Testis (tissue), 2 donors: ENCODE measurements at regions not wholly inside any gene's neighbourhood (a gene's known extent, or its start where the extent isn't known, plus 50 kb on each side); places are given as distances from the start of the nearest gene placed in this dataset.

Source experiments
- CTCF ChIP-seq, 3 experiments: fragments of 450-650 bp in 2 of 3; fragments of 200-600 bp in 1 of 3; sonication (generic) in 1 of 3; IDR thresholded peaks; one replicate each; pipeline ENCODE4 v1.5.1; 2016 to 2019; ENCODE audit warnings: antibody characterized with exemption in 3 of 3, mild to moderate bottlenecking in 2 of 3, moderate library complexity in 1 of 3
- POLR2A ChIP-seq: fragments of 450-650 bp; IDR thresholded peaks from one replicate; pipeline ENCODE4 v1.6.1; 2017; ENCODE audit warnings: antibody characterized with exemption, mild to moderate bottlenecking, moderate library complexity

GRCh38 chr10:120749856-120750566 lies 101.2 kb upstream of the WDR11 start:
- TF ChIP-seq CTCF (IDR thresholded peaks at IDR 0.05) (no peak), POLR2A (no peak)
